Effector memory CD8-positive, alpha-beta T cell (primary cell): ENCODE measurements at regions not wholly inside any gene's neighbourhood (a gene's known extent, or its start where the extent isn't known, plus 50 kb on each side); places are given as distances from the start of the nearest gene placed in this dataset.

Experiments
- ATAC-seq: fragments of 150-1000 bp; cut with Tn5 transposase; replicated peaks from 2 replicates; pipeline ENCODE4 v1.10.0; 2021; ENCODE audit warnings: mild to moderate bottlenecking, moderate library complexity
- DNase-seq, 3 experiments: peaks; one replicate each; pipeline ENCODE4 v3.0.0; 2021
- H3K27ac Mint-ChIP-seq, 2 donors: one replicate each; pipeline ENCODE4 v1.8.0; 2022; ENCODE audit warnings: mild to moderate bottlenecking in 2 of 2, mixed read lengths in 2 of 2, moderate library complexity in 2 of 2
- H3K27me3 Mint-ChIP-seq, 2 donors: one replicate each; pipeline ENCODE4 v1.8.0; 2022; ENCODE audit warnings: mixed read lengths in 2 of 2
- H3K36me3 Mint-ChIP-seq: one replicate; pipeline ENCODE4 v1.8.0; 2022; ENCODE audit warnings: mild to moderate bottlenecking, moderate library complexity, mixed read lengths; ENCODE audit not compliant: insufficient read depth
- H3K4me1 Mint-ChIP-seq, 2 donors: one replicate each; pipeline ENCODE4 v1.8.0; 2022; ENCODE audit warnings: low read depth in 2 of 2, mixed read lengths in 2 of 2
- H3K4me3 Mint-ChIP-seq, 2 donors: one replicate each; pipeline ENCODE4 v1.8.0; 2022; ENCODE audit warnings: mild to moderate bottlenecking in 2 of 2, mixed read lengths in 2 of 2, moderate library complexity in 2 of 2
- H3K9me3 Mint-ChIP-seq, 2 donors: one replicate each; pipeline ENCODE4 v1.8.0; 2022; ENCODE audit warnings: mixed read lengths in 2 of 2

DNA sequence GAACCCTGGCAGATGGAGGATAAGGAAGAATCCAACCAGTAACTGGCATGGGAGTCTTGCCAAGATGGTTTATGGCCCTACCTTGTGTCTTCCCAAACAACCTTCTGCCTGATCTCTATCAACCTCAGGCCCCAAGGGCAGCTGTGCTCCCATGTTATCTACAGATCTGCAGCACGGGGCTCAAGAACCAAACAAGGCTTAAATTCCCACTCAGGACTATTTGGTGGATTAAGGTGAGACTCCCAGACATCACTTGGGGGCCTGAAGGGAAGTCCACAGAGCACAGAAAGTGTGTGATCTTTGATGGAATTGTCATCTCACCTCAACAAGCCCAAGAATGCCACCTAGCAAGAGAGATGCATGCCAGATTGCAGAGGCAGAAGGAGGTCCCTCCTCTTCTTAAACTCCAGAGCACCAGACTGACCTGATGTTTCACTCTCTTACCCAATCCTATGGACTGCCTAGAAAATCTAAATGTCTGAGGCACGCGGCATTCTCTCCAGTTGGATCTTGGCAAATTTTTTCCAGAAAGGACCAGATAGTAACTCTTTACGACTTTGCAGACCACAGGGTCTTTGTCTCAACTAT is 759.5 kb upstream of the TBX3 start:
- H3K9me3 Mint-ChIP-seq: peaks cover 0 to 10% of the 10 kb centered on the region in 2 donors
- no peak overlapping the region for H3K27ac Mint-ChIP-seq
- H3K4me3 Mint-ChIP-seq: no peak overlapping the region
- ATAC-seq (no peak), DNase-seq (no peak)
- H3K27me3 Mint-ChIP-seq: no peaks in the 10 kb centered on the region
- H3K4me1 Mint-ChIP-seq: no peaks in the 10 kb centered on the region
- H3K36me3 Mint-ChIP-seq: no peaks in the 10 kb centered on the region

- H3K27ac Mint-ChIP-seq: no peak overlapping the region
- no peaks in the 10 kb centered on the region for H3K27me3 Mint-ChIP-seq
- no peak for DNase-seq
- H3K4me1 Mint-ChIP-seq: no peaks in the 10 kb centered on the region
- H3K36me3 Mint-ChIP-seq: no peaks in the 10 kb centered on the region
- no peak for ATAC-seq
- no peak overlapping the region for H3K4me3 Mint-ChIP-seq
- H3K9me3 Mint-ChIP-seq: peaks cover 6 to 23% of the 10 kb centered on the region in 2 donors
Observed at GRCh38 chr12:115440438-115440837, 756.5 kb upstream of the TBX3 start.

GRCh38 chr12:115439008-115439601 is 755.1 kb upstream of the TBX3 start:
- no peak for ATAC-seq
- H3K36me3 Mint-ChIP-seq: no peaks in the 10 kb centered on the region
- no peaks in the 10 kb centered on the region for H3K4me1 Mint-ChIP-seq
- H3K27me3 Mint-ChIP-seq: no peaks in the 10 kb centered on the region
- no peak for DNase-seq
- H3K4me3 Mint-ChIP-seq: no peak overlapping the region
- H3K27ac Mint-ChIP-seq: no peak overlapping the region
- H3K9me3 Mint-ChIP-seq: peaks cover 7 to 23% of the 10 kb centered on the region in 2 donors

DNA sequence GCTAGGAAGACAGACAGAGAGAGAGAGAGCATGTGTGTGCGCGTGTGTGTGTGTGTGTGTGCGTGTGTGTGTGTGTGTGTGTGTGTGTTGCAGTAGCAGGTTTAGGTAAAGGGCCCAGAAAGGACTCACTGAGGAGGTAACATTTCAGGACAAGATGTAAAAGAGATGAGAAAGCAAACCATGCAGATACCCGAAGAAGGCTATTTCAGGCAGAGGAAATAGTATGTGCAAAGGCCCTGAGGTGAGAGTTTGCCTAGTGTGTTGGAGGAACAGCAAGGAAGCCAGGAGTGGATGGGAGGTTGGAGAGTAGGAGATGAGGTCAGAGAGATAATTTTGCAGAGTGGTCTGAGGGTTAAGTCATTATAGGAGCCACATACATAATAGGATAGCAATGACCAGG is 754.3 kb upstream of the TBX3 start:
- DNase-seq (no peak), ATAC-seq (no peak)
- Mint-ChIP-seq H3K36me3 (no peaks in the 10 kb centered on the region), H3K4me1 (no peaks in the 10 kb centered on the region), H3K9me3 (peaks cover 7 to 23% of the 10 kb centered on the region in 2 donors), H3K4me3 (no peak overlapping the region), H3K27ac (no peak overlapping the region), H3K27me3 (no peaks in the 10 kb centered on the region)

GRCh38 chr12:115437061-115437567 is 753.1 kb upstream of the TBX3 start:
- no peak overlapping the region for H3K27ac Mint-ChIP-seq
- H3K27me3 Mint-ChIP-seq: no peaks in the 10 kb centered on the region
- ATAC-seq: no peak
- no peak overlapping the region for H3K4me3 Mint-ChIP-seq
- no peaks in the 10 kb centered on the region for H3K4me1 Mint-ChIP-seq
- no peak for DNase-seq
- no peaks in the 10 kb centered on the region for H3K36me3 Mint-ChIP-seq
- peaks cover 7 to 23% of the 10 kb centered on the region in 2 donors for H3K9me3 Mint-ChIP-seq

DNA sequence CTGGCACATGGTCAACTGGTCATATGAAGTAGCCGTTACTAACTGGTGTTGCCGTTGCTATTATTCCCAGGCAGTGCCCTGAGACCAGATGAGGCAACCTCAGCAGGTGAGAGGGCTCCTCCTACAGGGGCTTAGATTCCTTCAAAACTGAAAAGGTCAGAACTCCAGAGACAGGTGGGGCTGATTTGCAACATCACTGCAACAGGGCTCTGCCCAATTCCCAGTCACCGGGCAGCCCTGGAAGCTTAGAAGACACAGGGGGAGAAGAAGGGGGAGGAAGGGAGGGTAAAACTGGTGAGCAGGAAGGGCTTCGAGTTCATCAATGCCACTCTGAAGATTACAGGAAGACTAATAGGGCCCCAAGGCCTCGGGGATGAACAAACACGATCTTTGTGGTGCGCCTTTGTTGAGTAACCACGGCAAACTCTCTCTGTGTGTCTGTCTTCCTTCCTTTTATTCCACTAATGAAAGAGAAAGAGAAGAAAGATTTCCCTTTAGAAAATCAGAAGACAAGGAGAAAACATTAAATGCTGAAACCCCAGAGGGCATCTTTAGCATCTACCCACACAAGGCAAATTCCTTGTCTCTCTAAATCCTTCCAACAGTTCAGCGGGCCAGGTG is 749.1 kb upstream of the TBX3 start:
- ATAC-seq: no peak
- no peak for DNase-seq
- no peak overlapping the region for H3K4me3 Mint-ChIP-seq

DNA sequence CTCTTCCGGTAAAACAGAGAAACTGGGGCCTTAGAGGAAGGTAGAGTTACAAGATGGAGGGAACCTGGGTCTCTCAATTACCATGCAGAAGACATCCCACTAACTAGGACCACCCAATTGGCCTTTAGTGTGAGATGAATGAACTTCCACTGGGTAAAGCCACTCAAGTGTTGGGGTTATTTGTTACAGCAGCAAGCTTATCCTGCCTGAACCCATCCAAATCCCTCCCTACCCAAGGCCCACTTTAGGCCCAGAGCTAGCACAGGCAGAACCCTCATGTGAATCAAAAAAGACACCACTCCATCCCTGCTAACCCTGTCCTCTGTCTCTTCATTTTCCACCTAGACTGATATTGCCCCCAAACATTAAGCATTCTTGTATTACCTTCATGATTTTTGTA is 746.7 kb upstream of the TBX3 start:
- no peaks in the 10 kb centered on the region for H3K4me1 Mint-ChIP-seq
- peaks cover 5 to 10% of the 10 kb centered on the region in 2 donors for H3K9me3 Mint-ChIP-seq
- H3K4me3 Mint-ChIP-seq: no peak overlapping the region
- H3K27ac Mint-ChIP-seq: no peak overlapping the region
- no peaks in the 10 kb centered on the region for H3K27me3 Mint-ChIP-seq
- ATAC-seq: no peak
- no peaks in the 10 kb centered on the region for H3K36me3 Mint-ChIP-seq
- no peak for DNase-seq

More for the DNA sequence above, 749.1 kb upstream of the TBX3 start:
- Mint-ChIP-seq H3K27me3 (no peaks in the 10 kb centered on the region), H3K36me3 (no peaks in the 10 kb centered on the region), H3K27ac (no peak overlapping the region), H3K9me3 (peaks cover 9 to 22% of the 10 kb centered on the region in 2 donors), H3K4me1 (no peaks in the 10 kb centered on the region)

- DNase-seq: no peak
- Mint-ChIP-seq H3K36me3 (no peaks in the 10 kb centered on the region), H3K4me1 (no peaks in the 10 kb centered on the region), H3K27me3 (no peaks in the 10 kb centered on the region), H3K9me3 (peaks cover 0 to 9% of the 10 kb centered on the region in 2 donors), H3K27ac (no peak overlapping the region), H3K4me3 (no peak overlapping the region)
- no peak for ATAC-seq
Observed at GRCh38 chr12:115426732-115427131, 742.8 kb upstream of the TBX3 start.

- Mint-ChIP-seq H3K4me3 (no peak overlapping the region), H3K36me3 (no peaks in the 10 kb centered on the region), H3K27me3 (no peaks in the 10 kb centered on the region), H3K9me3 (peaks cover 2 to 3% of the 10 kb centered on the region in 2 donors), H3K4me1 (no peaks in the 10 kb centered on the region), H3K27ac (no peak overlapping the region)
- DNase-seq: no peak
- ATAC-seq: no peak
Observed at GRCh38 chr12:115424003-115424402, 740.0 kb upstream of the TBX3 start.

GRCh38 chr12:115423546-115423987 is 739.6 kb upstream of the TBX3 start:
- Mint-ChIP-seq H3K4me1 (no peaks in the 10 kb centered on the region), H3K9me3 (peaks cover 0 to 2% of the 10 kb centered on the region in 2 donors), H3K27ac (no peak overlapping the region), H3K36me3 (no peaks in the 10 kb centered on the region), H3K4me3 (no peak overlapping the region), H3K27me3 (no peaks in the 10 kb centered on the region)
- no peak for ATAC-seq
- no peak for DNase-seq

- peaks cover 0 to 2% of the 10 kb centered on the region in 2 donors for H3K9me3 Mint-ChIP-seq
- ATAC-seq (no peak), DNase-seq (no peak)
- H3K4me1 Mint-ChIP-seq: no peaks in the 10 kb centered on the region
- no peak overlapping the region for H3K27ac Mint-ChIP-seq
- no peaks in the 10 kb centered on the region for H3K27me3 Mint-ChIP-seq
- no peak overlapping the region for H3K4me3 Mint-ChIP-seq
- no peaks in the 10 kb centered on the region for H3K36me3 Mint-ChIP-seq
Observed at GRCh38 chr12:115422845-115423545, 739.0 kb upstream of the TBX3 start.

- H3K36me3 Mint-ChIP-seq: no peaks in the 10 kb centered on the region
- no peak overlapping the region for H3K27ac Mint-ChIP-seq
- ATAC-seq (no peak), DNase-seq (no peak)
- H3K4me3 Mint-ChIP-seq: no peak overlapping the region
- H3K27me3 Mint-ChIP-seq: no peaks in the 10 kb centered on the region
- no peaks in the 10 kb centered on the region for H3K4me1 Mint-ChIP-seq
- H3K9me3 Mint-ChIP-seq: peaks cover 2% of the 10 kb centered on the region in 2 donors
Observed at GRCh38 chr12:115421796-115422709, 738.1 kb upstream of the TBX3 start.

GRCh38 chr12:115421350-115421749 is 737.4 kb upstream of the TBX3 start:
- DNase-seq (no peak), ATAC-seq (no peak)
- H3K4me1 Mint-ChIP-seq: no peaks in the 10 kb centered on the region
- peaks cover 2 to 9% of the 10 kb centered on the region in 2 donors for H3K9me3 Mint-ChIP-seq
- H3K27ac Mint-ChIP-seq: no peak overlapping the region
- no peaks in the 10 kb centered on the region for H3K27me3 Mint-ChIP-seq
- peaks cover 2% of the 10 kb centered on the region for H3K36me3 Mint-ChIP-seq
- no peak overlapping the region for H3K4me3 Mint-ChIP-seq
